Upper lobe of left lung (tissue), 6 donors: ENCODE measurements at regions not wholly inside any gene's neighbourhood (a gene's known extent, or its start where the extent isn't known, plus 50 kb on each side); places are given as distances from the start of the nearest gene placed in this dataset.

Experiments
- ATAC-seq, 2 donors: fragments of 200-7000 bp; cut with Tn5 transposase; one replicate each; pipeline ENCODE4 v1.9.1; 2022; ENCODE audit warnings: mild to moderate bottlenecking in 2 of 2, moderate library complexity in 2 of 2; ENCODE audit not compliant: low FRiP score in 2 of 2
- DNase-seq, 2 donors: peaks; one replicate each; pipeline ENCODE4 v3.0.0-alpha.2; 2019 to 2020
- H3K27ac ChIP-seq, 4 donors: fragments of 200-600 bp; sonication (generic); one replicate each; pipeline ENCODE4 v1.5.1; 2016 to 2019
- H3K27me3 ChIP-seq, 4 donors: fragments of 200-600 bp; sonication (generic); one replicate each; pipeline ENCODE4 v1.5.1; 2017 to 2019
- H3K36me3 ChIP-seq, 4 donors: fragments of 200-600 bp; sonication (generic); one replicate each; pipeline ENCODE4 v1.5.1; 2016 to 2019
- H3K4me1 ChIP-seq, 4 donors: fragments of 200-600 bp; sonication (generic); one replicate each; pipeline ENCODE4 v1.5.1; 2018 to 2019
- H3K4me3 ChIP-seq, 4 donors: fragments of 200-600 bp; sonication (generic); one replicate each; pipeline ENCODE4 v1.5.1; 2017 to 2019; ENCODE audit warnings: mild to moderate bottlenecking in 2 of 4, moderate library complexity in 1 of 4
- H3K9me3 ChIP-seq, 4 donors: fragments of 200-600 bp; sonication (generic); one replicate each; pipeline ENCODE4 v1.5.1; 2018 to 2019
- CTCF ChIP-seq, 6 experiments: fragments of 450-650 bp in 4 of 6; fragments of 200-600 bp in 2 of 6; sonication (generic) in 2 of 6; IDR thresholded peaks; one replicate each; pipeline ENCODE4 v1.5.1; 2016 to 2019; ENCODE audit warnings: antibody characterized with exemption in 6 of 6
- EP300 ChIP-seq, 4 donors: sonication (generic); formaldehyde crosslinking; IDR thresholded peaks; one replicate each; pipeline ENCODE4 v1.5.1; 2017; ENCODE audit warnings: antibody characterized with exemption in 4 of 4, control low read depth in 2 of 4
- POLR2A ChIP-seq, 4 donors: fragments of 450-650 bp; IDR thresholded peaks; one replicate each; pipeline ENCODE4 v1.5.1; 2016 to 2017; ENCODE audit warnings: antibody characterized with exemption in 4 of 4, mild to moderate bottlenecking in 2 of 4
- POLR2AphosphoS5 ChIP-seq, 2 donors: sonication (generic); formaldehyde crosslinking; IDR thresholded peaks; one replicate each; pipeline ENCODE4 v1.5.1; 2017; ENCODE audit warnings: antibody characterized with exemption in 2 of 2
- WGBS, 2 donors: methylation state at CpG; one replicate each; pipeline ENCODE4 v1.1.5; 2017 to 2018; 5-methylcytosine and 5-hydroxymethylcytosine counted together
- donor health status: DM: no; HTN: no; CAD: no; lungs with moderate emphysema.
- donor health status: DM: no; HTN: yes; CAD: no; lungs with severe emphysema.

GRCh38 chr7:12103948-12104347, 107.1 kb upstream of the TMEM106B start:
- H3K27ac ChIP-seq = no peak overlapping the region
- ATAC-seq (no peak), DNase-seq (no peak)
- no peaks in the 10 kb centered on the region for H3K36me3 ChIP-seq
- no peaks in the 10 kb centered on the region for H3K9me3 ChIP-seq
- no peaks in the 10 kb centered on the region for H3K27me3 ChIP-seq
- H3K4me3 ChIP-seq = no peak overlapping the region
- TF ChIP-seq EP300 (IDR thresholded peaks at IDR 0.05) (no peak), POLR2A (IDR thresholded peaks at IDR 0.05) (no peak), POLR2AphosphoS5 (IDR thresholded peaks at IDR 0.05) (no peak), CTCF (IDR thresholded peaks at IDR 0.05) (no peak)
- H3K4me1 ChIP-seq = no peaks in the 10 kb centered on the region

GRCh38 chr7:12107381-12107780, 103.7 kb upstream of the TMEM106B start:
- 66 to 70% methylated on average over 2 of the region's 2 CpGs for WGBS, 2 donors
- peaks cover 0 to 3% (median 0%) of the 10 kb centered on the region in 4 donors for H3K27me3 ChIP-seq
- no peak overlapping the region for H3K4me3 ChIP-seq
- peaks cover 0 to 9% (median 6%) of the 10 kb centered on the region in 4 donors for H3K4me1 ChIP-seq
- no peaks in the 10 kb centered on the region for H3K36me3 ChIP-seq
- no peak overlapping the region for H3K27ac ChIP-seq
- DNase-seq (no peak), ATAC-seq (no peak)
- TF ChIP-seq POLR2A (IDR thresholded peaks at IDR 0.05) = no peak
- no peak for TF ChIP-seq CTCF (IDR thresholded peaks at IDR 0.05)
- no peak for TF ChIP-seq EP300 (IDR thresholded peaks at IDR 0.05)
- no peak for TF ChIP-seq POLR2AphosphoS5 (IDR thresholded peaks at IDR 0.05)
- H3K9me3 ChIP-seq = no peaks in the 10 kb centered on the region

- Histone ChIP-seq H3K4me1 (peaks cover 0 to 9% (median 6%) of the 10 kb centered on the region in 4 donors), H3K36me3 (no peaks in the 10 kb centered on the region), H3K9me3 (no peaks in the 10 kb centered on the region), H3K27ac (no peak overlapping the region), H3K27me3 (peaks cover 0 to 3% (median 0%) of the 10 kb centered on the region in 4 donors), H3K4me3 (no peak overlapping the region)
- ATAC-seq (no peak), DNase-seq (no peak)
- TF ChIP-seq POLR2A (IDR thresholded peaks at IDR 0.05) (no peak), EP300 (IDR thresholded peaks at IDR 0.05) (no peak), POLR2AphosphoS5 (IDR thresholded peaks at IDR 0.05) (no peak), CTCF (IDR thresholded peaks at IDR 0.05) (no peak)
- WGBS, 2 donors = 35 to 40% methylated on average over 3 of the region's 3 CpGs
Measured at GRCh38 chr7:12107841-12108254, 103.2 kb upstream of the TMEM106B start.

GRCh38 chr7:12110425-12110824, 100.7 kb upstream of the TMEM106B start:
- Histone ChIP-seq H3K4me3 (no peak overlapping the region), H3K36me3 (no peaks in the 10 kb centered on the region), H3K27me3 (peaks cover 0 to 3% (median 0%) of the 10 kb centered on the region in 4 donors), H3K27ac (no peak overlapping the region), H3K4me1 (peaks cover 0 to 9% (median 6%) of the 10 kb centered on the region in 4 donors), H3K9me3 (no peaks in the 10 kb centered on the region)
- TF ChIP-seq POLR2A (IDR thresholded peaks at IDR 0.05) (no peak), EP300 (IDR thresholded peaks at IDR 0.05) (no peak), POLR2AphosphoS5 (IDR thresholded peaks at IDR 0.05) (no peak), CTCF (IDR thresholded peaks at IDR 0.05) (no peak)
- ATAC-seq (no peak), DNase-seq (no peak)
- 75 to 80% methylated on average over 3 of the region's 3 CpGs for WGBS, 2 donors
